Retina (tissue), 1 donor: ENCODE measurements at regions not wholly inside any gene's neighbourhood (a gene's known extent, or its start where the extent isn't known, plus 50 kb on each side); places are given as distances from the start of the nearest gene placed in this dataset.

Experiments
- DNase-seq: peaks from one replicate; pipeline ENCODE4 v3.0.0-alpha.2; 2016

- no peak for DNase-seq
Measured at GRCh38 chr6:15871276-15871675, 208.4 kb upstream of the DTNBP1 start.

- no peak for DNase-seq
Measured at GRCh38 chr6:15870333-15871043, 207.7 kb upstream of the DTNBP1 start.

- no peak for DNase-seq
Measured at GRCh38 chr6:15864708-15865062, 201.9 kb upstream of the DTNBP1 start.

GRCh38 chr6:15864038-15864707 is 201.3 kb upstream of the DTNBP1 start:
- no peak for DNase-seq

GRCh38 chr6:15862810-15863209 is 200.0 kb upstream of the DTNBP1 start:
- DNase-seq: no peak

GRCh38 chr6:15861486-15861885 is 198.7 kb upstream of the DTNBP1 start:
- DNase-seq: no peak

- DNase-seq: peak; percentile 43
Measured at GRCh38 chr6:15854826-15855710, 192.2 kb upstream of the DTNBP1 start.

GRCh38 chr6:15854378-15854777 is 191.6 kb upstream of the DTNBP1 start:
- no peak for DNase-seq

GRCh38 chr6:15853259-15853658 is 190.4 kb upstream of the DTNBP1 start:
- no peak for DNase-seq

- DNase-seq: no peak
Measured at GRCh38 chr6:15852289-15852688, 189.5 kb upstream of the DTNBP1 start.

GRCh38 chr6:15849395-15849794 is 186.6 kb upstream of the DTNBP1 start:
- no peak for DNase-seq

- peak; percentile 23 for DNase-seq
Measured at GRCh38 chr6:15845492-15845891, 182.7 kb upstream of the DTNBP1 start.

GRCh38 chr6:15843764-15844163 is 180.9 kb upstream of the DTNBP1 start:
- DNase-seq: no peak

- DNase-seq: no peak
Measured at GRCh38 chr6:15843226-15843625, 180.4 kb upstream of the DTNBP1 start.

- no peak for DNase-seq
Measured at GRCh38 chr6:15842727-15843117, 179.9 kb upstream of the DTNBP1 start.

- DNase-seq: no peak
Measured at GRCh38 chr6:15841937-15842726, 179.3 kb upstream of the DTNBP1 start.

- no peak for DNase-seq
Measured at GRCh38 chr6:15839969-15840541, 177.2 kb upstream of the DTNBP1 start.

- DNase-seq: no peak
Measured at GRCh38 chr6:15837205-15837604, 174.4 kb upstream of the DTNBP1 start.

- DNase-seq: no peak
Measured at GRCh38 chr6:15832841-15833240, 170.0 kb upstream of the DTNBP1 start.

GRCh38 chr6:15829156-15829555 is 166.3 kb upstream of the DTNBP1 start:
- no peak for DNase-seq

GRCh38 chr6:15827496-15828255 is 164.8 kb upstream of the DTNBP1 start:
- DNase-seq: no peak

GRCh38 chr6:15826814-15827318 is 164.0 kb upstream of the DTNBP1 start:
- DNase-seq: no peak
